ENCODE measurements at regions not wholly inside any gene's neighbourhood (a gene's known extent, or its start where the extent isn't known, plus 50 kb on each side); places are given as distances from the start of the nearest gene placed in this dataset.

DNA sequence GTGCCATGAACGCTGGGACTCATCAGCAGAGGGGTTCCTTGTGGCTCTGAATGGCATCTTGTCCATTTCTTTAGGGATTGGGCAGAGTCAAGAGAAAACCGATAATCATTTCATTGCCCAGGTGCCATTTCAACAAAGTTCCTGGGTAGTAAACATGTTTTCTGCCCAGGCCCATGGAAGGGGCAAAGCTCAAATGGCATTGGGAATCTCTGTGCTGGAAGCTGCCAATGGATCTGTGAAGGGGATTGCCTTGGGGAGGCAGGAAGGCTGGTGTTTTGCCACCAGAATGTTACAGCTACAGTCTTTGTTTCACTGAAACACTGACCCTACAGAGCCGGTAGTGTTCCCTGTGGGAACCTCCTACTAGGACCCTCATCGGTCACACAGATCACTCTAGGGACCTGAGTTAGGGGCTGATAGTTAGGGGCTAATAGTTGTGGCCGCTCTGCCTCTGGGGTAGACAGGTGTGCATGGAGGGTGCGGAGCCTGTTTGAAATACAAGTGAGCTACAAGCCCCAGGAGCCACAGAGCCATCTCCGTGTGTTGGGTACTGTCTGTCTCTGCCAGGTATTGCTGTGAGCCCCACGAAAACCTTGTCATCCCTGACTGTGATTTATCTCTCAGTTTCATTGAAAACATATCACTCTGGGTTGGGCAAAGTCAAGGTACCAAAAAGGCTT is 224.4 kb upstream of the COPS8 start:
- no peaks in the 10 kb centered on the region for H3K36me3 ChIP-seq (ENCODE audit: control insufficient read depth, insufficient read depth, low read length)
- no peaks in the 10 kb centered on the region for H3K27me3 ChIP-seq (ENCODE audit: control insufficient read depth, insufficient read depth, low read length)
- no peak for DNase-seq (ENCODE audit: low read depth in 2 of 2)
- TF ChIP-seq, protein P1, sequence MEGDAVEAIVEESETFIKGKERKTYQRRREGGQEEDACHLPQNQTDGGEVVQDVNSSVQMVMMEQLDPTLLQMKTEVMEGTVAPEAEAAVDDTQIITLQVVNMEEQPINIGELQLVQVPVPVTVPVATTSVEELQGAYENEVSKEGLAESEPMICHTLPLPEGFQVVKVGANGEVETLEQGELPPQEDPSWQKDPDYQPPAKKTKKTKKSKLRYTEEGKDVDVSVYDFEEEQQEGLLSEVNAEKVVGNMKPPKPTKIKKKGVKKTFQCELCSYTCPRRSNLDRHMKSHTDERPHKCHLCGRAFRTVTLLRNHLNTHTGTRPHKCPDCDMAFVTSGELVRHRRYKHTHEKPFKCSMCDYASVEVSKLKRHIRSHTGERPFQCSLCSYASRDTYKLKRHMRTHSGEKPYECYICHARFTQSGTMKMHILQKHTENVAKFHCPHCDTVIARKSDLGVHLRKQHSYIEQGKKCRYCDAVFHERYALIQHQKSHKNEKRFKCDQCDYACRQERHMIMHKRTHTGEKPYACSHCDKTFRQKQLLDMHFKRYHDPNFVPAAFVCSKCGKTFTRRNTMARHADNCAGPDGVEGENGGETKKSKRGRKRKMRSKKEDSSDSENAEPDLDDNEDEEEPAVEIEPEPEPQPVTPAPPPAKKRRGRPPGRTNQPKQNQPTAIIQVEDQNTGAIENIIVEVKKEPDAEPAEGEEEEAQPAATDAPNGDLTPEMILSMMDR (conservative IDR thresholded peaks at IDR 0.05 in 1 of 2, IDR thresholded peaks at IDR 0.05 in 1 of 2; ENCODE audit: low read depth in 1 of 2, low read length in 2 of 2) = no peak
- no peak for TF ChIP-seq EZH2 (IDR thresholded peaks at IDR 0.05; ENCODE audit: low read length, missing control alignments)
- H3K4me2 ChIP-seq (ENCODE audit: extremely low read depth, insufficient read depth, low read length) = no peak overlapping the region
- peaks cover 3% of the 10 kb centered on the region for H3K4me1 ChIP-seq (ENCODE audit: control insufficient read depth, extremely low read depth, insufficient read depth, low read length)
- H3K27ac ChIP-seq (ENCODE audit: insufficient read depth, low read length) = no peak overlapping the region
- no peaks in the 10 kb centered on the region for H4K20me1 ChIP-seq (ENCODE audit: control insufficient read depth, extremely low read depth, insufficient read depth, low read length)
- no peak overlapping the region for H3K4me3 ChIP-seq (replicated peaks in 1 of 4; ENCODE audit: control extremely low read depth in 1 of 4, insufficient read depth in 1 of 4, low read depth in 3 of 4, low read length in 4 of 4)
- H3K9me3 ChIP-seq (ENCODE audit: control insufficient read depth, insufficient read depth, low read depth, low read length) = no peaks in the 10 kb centered on the region
- no peak overlapping the region for H3K9ac ChIP-seq (ENCODE audit: insufficient read depth, low read length)
- no peak overlapping the region for H2AFZ ChIP-seq (ENCODE audit: low read length)
- no peaks in the 10 kb centered on the region for H3K79me2 ChIP-seq (ENCODE audit: control insufficient read depth, insufficient read depth, low read length)

DNA sequence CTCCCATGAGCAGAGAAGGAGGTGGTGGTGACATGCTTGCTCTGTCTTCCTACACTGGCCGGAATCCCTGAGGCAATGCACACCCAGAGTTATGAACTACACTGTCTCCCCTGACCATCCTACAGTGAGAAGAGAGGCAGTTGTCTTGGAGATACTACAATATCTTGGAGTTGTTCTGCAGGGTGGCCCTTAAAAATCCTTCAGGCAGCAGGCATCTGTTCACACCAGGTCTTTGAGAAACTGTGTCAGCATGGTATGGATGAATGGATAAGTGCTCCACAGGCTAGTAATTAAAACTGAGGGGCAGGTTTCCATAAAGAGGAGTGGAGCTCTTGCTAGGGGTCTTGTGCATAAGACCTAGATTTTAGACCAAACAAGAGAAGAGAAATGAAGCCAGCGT is 223.7 kb upstream of the COPS8 start:
- DNase-seq (ENCODE audit: low read depth in 2 of 2) = no peak
- H3K4me3 ChIP-seq (replicated peaks in 1 of 4; ENCODE audit: control extremely low read depth in 1 of 4, insufficient read depth in 1 of 4, low read depth in 3 of 4, low read length in 4 of 4) = no peak overlapping the region
- H3K4me1 ChIP-seq (ENCODE audit: control insufficient read depth, extremely low read depth, insufficient read depth, low read length) = peaks cover 3% of the 10 kb centered on the region
- no peak overlapping the region for H3K9ac ChIP-seq (ENCODE audit: insufficient read depth, low read length)
- no peak overlapping the region for H2AFZ ChIP-seq (ENCODE audit: low read length)
- TF ChIP-seq EZH2 (IDR thresholded peaks at IDR 0.05; ENCODE audit: low read length, missing control alignments) = no peak
- TF ChIP-seq, protein P1 (conservative IDR thresholded peaks at IDR 0.05 in 1 of 2, IDR thresholded peaks at IDR 0.05 in 1 of 2; ENCODE audit: low read depth in 1 of 2, low read length in 2 of 2) = no peak
- H3K9me3 ChIP-seq (ENCODE audit: control insufficient read depth, insufficient read depth, low read depth, low read length) = no peaks in the 10 kb centered on the region
- H4K20me1 ChIP-seq (ENCODE audit: control insufficient read depth, extremely low read depth, insufficient read depth, low read length) = no peaks in the 10 kb centered on the region
- H3K36me3 ChIP-seq (ENCODE audit: control insufficient read depth, insufficient read depth, low read length) = no peaks in the 10 kb centered on the region
- H3K27ac ChIP-seq (ENCODE audit: insufficient read depth, low read length) = no peak overlapping the region
- no peak overlapping the region for H3K4me2 ChIP-seq (ENCODE audit: extremely low read depth, insufficient read depth, low read length)
- H3K27me3 ChIP-seq (ENCODE audit: control insufficient read depth, insufficient read depth, low read length) = no peaks in the 10 kb centered on the region
- H3K79me2 ChIP-seq (ENCODE audit: control insufficient read depth, insufficient read depth, low read length) = no peaks in the 10 kb centered on the region

DNA sequence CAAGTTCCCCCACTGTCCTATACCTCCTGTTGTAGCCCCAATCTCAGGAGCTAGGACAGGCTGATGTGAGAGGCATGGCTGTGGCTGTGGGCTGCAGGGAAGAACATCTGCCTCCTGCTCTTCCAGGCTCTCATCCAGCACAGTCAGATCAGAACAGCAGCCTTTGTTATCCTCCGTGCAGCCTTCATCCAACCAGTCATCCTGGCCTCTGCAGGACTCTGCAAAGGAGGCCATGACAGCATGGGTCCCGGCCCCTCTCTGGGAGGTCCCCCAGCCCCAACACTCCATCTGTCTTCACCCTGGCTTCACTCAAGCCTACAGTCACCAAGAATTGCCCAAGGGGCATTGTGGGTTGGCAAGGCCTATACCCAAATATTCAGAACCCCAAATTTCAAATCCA is 223.2 kb upstream of the COPS8 start:
- Histone ChIP-seq H3K27me3 (ENCODE audit: control insufficient read depth, insufficient read depth, low read length) (no peaks in the 10 kb centered on the region), H3K27ac (ENCODE audit: insufficient read depth, low read length) (no peak overlapping the region), H3K9ac (ENCODE audit: insufficient read depth, low read length) (no peak overlapping the region), H2AFZ (ENCODE audit: low read length) (no peak overlapping the region), H3K36me3 (ENCODE audit: control insufficient read depth, insufficient read depth, low read length) (no peaks in the 10 kb centered on the region), H4K20me1 (ENCODE audit: control insufficient read depth, extremely low read depth, insufficient read depth, low read length) (no peaks in the 10 kb centered on the region), H3K4me2 (ENCODE audit: extremely low read depth, insufficient read depth, low read length) (no peak overlapping the region), H3K4me3 (replicated peaks in 1 of 4; ENCODE audit: control extremely low read depth in 1 of 4, insufficient read depth in 1 of 4, low read depth in 3 of 4, low read length in 4 of 4) (no peak overlapping the region), H3K9me3 (ENCODE audit: control insufficient read depth, insufficient read depth, low read depth, low read length) (no peaks in the 10 kb centered on the region), H3K4me1 (ENCODE audit: control insufficient read depth, extremely low read depth, insufficient read depth, low read length) (peaks cover 3% of the 10 kb centered on the region), H3K79me2 (ENCODE audit: control insufficient read depth, insufficient read depth, low read length) (no peaks in the 10 kb centered on the region)
- TF ChIP-seq, protein P1 (conservative IDR thresholded peaks at IDR 0.05 in 1 of 2, IDR thresholded peaks at IDR 0.05 in 1 of 2; ENCODE audit: low read depth in 1 of 2, low read length in 2 of 2) = no peak
- no peak for TF ChIP-seq EZH2 (IDR thresholded peaks at IDR 0.05; ENCODE audit: low read length, missing control alignments)
- DNase-seq (ENCODE audit: low read depth in 2 of 2) = no peak

Measured in fibroblast of lung (primary cell).